ENCODE measurements at regions not wholly inside any gene's neighbourhood (a gene's known extent, or its start where the extent isn't known, plus 50 kb on each side); places are given as distances from the start of the nearest gene placed in this dataset.

- TF ChIP-seq CTCF (IDR thresholded peaks at IDR 0.05) (no peak), POLR2A (IDR thresholded peaks at IDR 0.05) (no peak)
Observed at GRCh38 chr5:72569408-72569944, 62.3 kb upstream of the ZNF366 start.
